Transverse colon (tissue), 4 donors: ENCODE measurements at regions not wholly inside any gene's neighbourhood (a gene's known extent, or its start where the extent isn't known, plus 50 kb on each side); places are given as distances from the start of the nearest gene placed in this dataset.

Source experiments
- EP300 ChIP-seq: sonication (generic); formaldehyde crosslinking; IDR thresholded peaks from one replicate; pipeline ENCODE4 v1.6.1; 2017; ENCODE audit warnings: antibody characterized with exemption, low read depth
- POLR2A ChIP-seq: fragments of 450-650 bp; IDR thresholded peaks from one replicate; pipeline ENCODE4 v1.6.1; 2016; ENCODE audit warnings: antibody characterized with exemption, mild to moderate bottlenecking, moderate library complexity
- POLR2AphosphoS5 ChIP-seq, 3 donors: sonication (generic); formaldehyde crosslinking; IDR thresholded peaks; one replicate each; pipeline ENCODE4 v1.6.1; 2016; ENCODE audit warnings: antibody characterized with exemption in 3 of 3
- TF ChIP-seq, protein P1 (sequence below), 5 experiments: fragments of 200-600 bp in 3 of 5; fragments of 450-650 bp in 2 of 5; sonication (generic) in 3 of 5; IDR thresholded peaks; 1 replicate in 2 of 5; 2 replicates in 3 of 5; pipeline ENCODE4 v1.5.1; 2016 to 2017; ENCODE audit warnings: antibody characterized with exemption in 5 of 5, inconsistent platforms in 3 of 5, mild to moderate bottlenecking in 2 of 5, moderate library complexity in 1 of 5

DNA sequence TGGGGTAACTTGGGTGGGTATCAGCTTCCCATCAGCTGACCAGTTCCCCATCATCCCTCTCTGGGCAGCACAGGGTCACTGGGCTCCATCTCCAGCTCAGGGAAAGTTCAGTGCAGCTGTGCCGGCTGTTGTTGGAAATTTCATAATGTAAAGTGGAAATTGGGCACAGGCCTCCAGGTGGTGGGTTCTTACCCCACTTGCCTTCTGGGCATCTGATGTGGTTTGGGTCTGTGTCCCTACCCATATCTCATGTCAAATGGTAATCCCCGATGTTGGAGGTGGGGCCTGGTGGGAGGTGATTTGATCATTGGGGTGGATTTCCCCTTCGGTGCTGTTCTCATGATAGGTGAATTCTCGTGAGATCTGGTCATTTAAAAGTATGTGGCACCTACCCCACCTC is 59.7 kb upstream of the PSEN2 start:
- TF ChIP-seq POLR2A (no peak), EP300 (no peak), POLR2AphosphoS5 (IDR thresholded peaks at IDR 0.05) (no peak)
- TF ChIP-seq, protein P1, sequence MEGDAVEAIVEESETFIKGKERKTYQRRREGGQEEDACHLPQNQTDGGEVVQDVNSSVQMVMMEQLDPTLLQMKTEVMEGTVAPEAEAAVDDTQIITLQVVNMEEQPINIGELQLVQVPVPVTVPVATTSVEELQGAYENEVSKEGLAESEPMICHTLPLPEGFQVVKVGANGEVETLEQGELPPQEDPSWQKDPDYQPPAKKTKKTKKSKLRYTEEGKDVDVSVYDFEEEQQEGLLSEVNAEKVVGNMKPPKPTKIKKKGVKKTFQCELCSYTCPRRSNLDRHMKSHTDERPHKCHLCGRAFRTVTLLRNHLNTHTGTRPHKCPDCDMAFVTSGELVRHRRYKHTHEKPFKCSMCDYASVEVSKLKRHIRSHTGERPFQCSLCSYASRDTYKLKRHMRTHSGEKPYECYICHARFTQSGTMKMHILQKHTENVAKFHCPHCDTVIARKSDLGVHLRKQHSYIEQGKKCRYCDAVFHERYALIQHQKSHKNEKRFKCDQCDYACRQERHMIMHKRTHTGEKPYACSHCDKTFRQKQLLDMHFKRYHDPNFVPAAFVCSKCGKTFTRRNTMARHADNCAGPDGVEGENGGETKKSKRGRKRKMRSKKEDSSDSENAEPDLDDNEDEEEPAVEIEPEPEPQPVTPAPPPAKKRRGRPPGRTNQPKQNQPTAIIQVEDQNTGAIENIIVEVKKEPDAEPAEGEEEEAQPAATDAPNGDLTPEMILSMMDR (IDR thresholded peaks at IDR 0.05) = no peak
